Mesothelial cell of epicardium (in vitro differentiated cells): ENCODE measurements at regions not wholly inside any gene's neighbourhood (a gene's known extent, or its start where the extent isn't known, plus 50 kb on each side); places are given as distances from the start of the nearest gene placed in this dataset.

Experiments used
- DNase-seq, 2 experiments: peaks; one replicate each; pipeline ENCODE4 v3.0.0; 2021; ENCODE audit warnings: low spot score in 2 of 2; ENCODE audit not compliant: unreplicated experiment in 2 of 2
- H3K27ac Mint-ChIP-seq: 2 replicates; pipeline ENCODE4 v1.8.0; 2021; ENCODE audit warnings: mixed read lengths
- H3K27me3 Mint-ChIP-seq: 2 replicates; pipeline ENCODE4 v1.8.0; 2021; ENCODE audit warnings: low read depth, mixed read lengths
- H3K36me3 Mint-ChIP-seq: 2 replicates; pipeline ENCODE4 v1.8.0; 2021; ENCODE audit warnings: mixed read lengths
- H3K4me1 Mint-ChIP-seq: 2 replicates; pipeline ENCODE4 v1.8.0; 2021; ENCODE audit warnings: mixed read lengths
- H3K4me3 Mint-ChIP-seq: 2 replicates; pipeline ENCODE4 v1.8.0; 2021; ENCODE audit warnings: mild to moderate bottlenecking, moderate library complexity, mixed read lengths
- H3K9me3 Mint-ChIP-seq: 2 replicates; pipeline ENCODE4 v1.8.0; 2021; ENCODE audit warnings: mixed read lengths
- TF ChIP-seq, protein P1 (sequence below): fragments of 200-600 bp; sonication (generic); IDR thresholded peaks from one replicate; pipeline ENCODE4 v1.5.0; 2021; ENCODE audit warnings: antibody characterized with exemption; ENCODE audit not compliant: unreplicated experiment

DNA sequence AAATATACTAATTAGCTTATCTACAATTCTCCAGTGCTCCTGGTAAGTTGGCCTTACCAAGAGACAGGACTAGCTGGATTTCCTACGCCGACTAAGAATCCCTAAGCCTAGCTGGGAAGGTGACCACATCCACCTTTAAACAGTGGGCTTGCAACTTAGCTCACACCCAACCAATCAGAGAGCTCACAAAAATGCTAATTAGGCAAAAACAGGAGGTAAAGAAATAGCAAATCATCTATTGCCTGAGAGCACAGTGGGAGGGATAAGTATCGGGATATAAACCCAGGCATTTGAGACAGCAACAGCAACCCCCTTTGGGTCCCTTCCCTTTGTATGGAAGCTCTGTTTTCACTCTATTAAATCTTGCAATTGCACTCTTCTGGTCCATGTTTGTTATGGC, 1025.0 kb downstream of the RAB28 start:
- TF ChIP-seq, protein P1, sequence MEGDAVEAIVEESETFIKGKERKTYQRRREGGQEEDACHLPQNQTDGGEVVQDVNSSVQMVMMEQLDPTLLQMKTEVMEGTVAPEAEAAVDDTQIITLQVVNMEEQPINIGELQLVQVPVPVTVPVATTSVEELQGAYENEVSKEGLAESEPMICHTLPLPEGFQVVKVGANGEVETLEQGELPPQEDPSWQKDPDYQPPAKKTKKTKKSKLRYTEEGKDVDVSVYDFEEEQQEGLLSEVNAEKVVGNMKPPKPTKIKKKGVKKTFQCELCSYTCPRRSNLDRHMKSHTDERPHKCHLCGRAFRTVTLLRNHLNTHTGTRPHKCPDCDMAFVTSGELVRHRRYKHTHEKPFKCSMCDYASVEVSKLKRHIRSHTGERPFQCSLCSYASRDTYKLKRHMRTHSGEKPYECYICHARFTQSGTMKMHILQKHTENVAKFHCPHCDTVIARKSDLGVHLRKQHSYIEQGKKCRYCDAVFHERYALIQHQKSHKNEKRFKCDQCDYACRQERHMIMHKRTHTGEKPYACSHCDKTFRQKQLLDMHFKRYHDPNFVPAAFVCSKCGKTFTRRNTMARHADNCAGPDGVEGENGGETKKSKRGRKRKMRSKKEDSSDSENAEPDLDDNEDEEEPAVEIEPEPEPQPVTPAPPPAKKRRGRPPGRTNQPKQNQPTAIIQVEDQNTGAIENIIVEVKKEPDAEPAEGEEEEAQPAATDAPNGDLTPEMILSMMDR: no peak
- no peak overlapping the region for H3K27ac Mint-ChIP-seq
- H3K4me1 Mint-ChIP-seq: no peaks in the 10 kb centered on the region
- H3K36me3 Mint-ChIP-seq: no peaks in the 10 kb centered on the region
- H3K27me3 Mint-ChIP-seq: no peaks in the 10 kb centered on the region
- peaks cover 27% of the 10 kb centered on the region for H3K9me3 Mint-ChIP-seq
- no peak for DNase-seq
- no peak overlapping the region for H3K4me3 Mint-ChIP-seq

DNA sequence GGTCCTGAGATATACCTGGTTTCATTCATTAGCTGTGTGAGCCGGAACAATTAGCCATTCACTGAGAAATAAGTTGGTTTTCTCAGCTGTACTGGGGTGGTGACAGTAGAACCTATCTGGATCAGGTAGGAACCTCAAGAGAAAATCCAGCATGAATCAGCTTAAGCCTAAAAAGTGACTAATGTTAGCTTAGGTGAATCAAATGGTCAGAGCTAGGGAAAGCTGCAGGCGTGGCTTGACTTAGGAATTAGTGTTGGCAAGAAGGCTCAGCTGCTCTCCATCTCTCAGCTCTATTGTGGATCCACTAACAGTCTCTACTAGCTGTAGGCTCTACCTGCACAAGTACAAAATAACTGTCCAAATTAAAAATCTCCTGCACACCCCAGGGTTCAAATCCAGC, 1025.5 kb downstream of the RAB28 start:
- Mint-ChIP-seq H3K27me3 (no peaks in the 10 kb centered on the region), H3K9me3 (peaks cover 23% of the 10 kb centered on the region), H3K36me3 (no peaks in the 10 kb centered on the region), H3K27ac (no peak overlapping the region), H3K4me3 (no peak overlapping the region), H3K4me1 (no peaks in the 10 kb centered on the region)
- TF ChIP-seq, protein P1: no peak
- no peak for DNase-seq

DNA sequence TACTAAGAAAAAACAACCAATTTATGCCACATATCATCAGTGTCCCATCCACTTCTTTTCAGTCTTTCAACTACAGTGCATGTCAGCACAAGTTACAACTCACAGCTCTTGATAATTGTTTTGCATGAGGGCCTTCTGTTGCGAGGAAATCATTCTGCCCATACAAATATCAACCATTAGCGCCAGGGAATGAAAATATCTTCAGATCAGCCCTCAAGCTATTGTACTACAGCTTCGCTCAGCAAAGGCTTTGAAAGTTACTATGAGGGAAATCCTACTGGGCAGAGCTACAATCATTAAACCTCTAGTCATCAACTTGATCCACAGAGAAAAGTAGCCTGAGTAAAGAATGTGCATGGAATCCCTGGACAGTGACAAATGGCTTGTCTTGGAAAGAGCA, 1023.6 kb upstream of the HS3ST1 start:
- no peak for DNase-seq
- no peaks in the 10 kb centered on the region for H3K27me3 Mint-ChIP-seq
- TF ChIP-seq, protein P1: no peak
- peaks cover 22% of the 10 kb centered on the region for H3K9me3 Mint-ChIP-seq
- peaks cover 6% of the 10 kb centered on the region for H3K4me1 Mint-ChIP-seq
- H3K4me3 Mint-ChIP-seq: no peak overlapping the region
- H3K36me3 Mint-ChIP-seq: no peaks in the 10 kb centered on the region
- H3K27ac Mint-ChIP-seq: no peak overlapping the region

DNA sequence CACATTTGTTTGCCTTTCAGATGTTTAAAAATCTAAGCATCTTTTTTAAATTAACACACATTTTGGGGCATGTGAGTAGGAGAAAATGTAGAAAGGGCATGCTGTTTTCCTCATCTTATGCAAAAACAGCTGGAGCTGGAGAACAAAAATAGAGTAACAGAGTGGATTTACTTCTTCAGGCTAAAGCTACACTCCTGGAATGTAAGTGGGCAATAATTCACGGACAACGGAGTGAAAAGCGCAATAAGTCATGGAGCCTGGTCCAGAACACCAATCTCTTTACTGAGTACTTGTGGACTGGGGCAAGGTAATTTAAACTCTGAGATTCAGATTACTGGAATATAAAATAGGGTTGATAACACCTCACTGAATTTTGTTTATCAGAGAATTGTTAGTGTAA, 1018.8 kb upstream of the HS3ST1 start:
- Mint-ChIP-seq H3K4me1 (peaks cover 22% of the 10 kb centered on the region), H3K36me3 (no peaks in the 10 kb centered on the region), H3K4me3 (no peak overlapping the region), H3K27me3 (no peaks in the 10 kb centered on the region), H3K27ac (no peak overlapping the region), H3K9me3 (peaks cover 22% of the 10 kb centered on the region)
- no peak for DNase-seq
- TF ChIP-seq, protein P1: no peak

DNA sequence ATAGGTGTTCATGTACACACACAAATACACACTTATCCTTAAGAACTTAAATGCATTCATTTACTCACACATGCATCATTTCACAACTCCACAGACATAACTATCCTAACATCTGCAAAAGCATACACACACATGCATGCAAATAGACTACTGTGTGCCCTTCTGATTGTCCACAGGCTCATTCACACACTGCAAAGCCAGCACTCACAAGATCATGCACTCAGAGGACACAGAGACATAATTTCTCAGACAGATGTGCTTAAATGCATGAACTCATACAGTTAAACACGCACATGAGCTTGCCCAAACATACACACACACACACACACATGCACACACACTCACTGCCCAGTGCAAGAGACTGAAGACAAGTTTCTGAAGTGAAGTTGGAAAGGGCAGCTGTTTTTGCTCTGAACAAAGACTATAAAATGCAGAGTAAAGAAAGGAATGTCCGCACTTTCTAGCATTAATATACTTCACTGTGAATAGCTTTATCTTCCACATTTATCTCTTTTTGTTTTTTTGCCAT, 1018.0 kb upstream of the HS3ST1 start:
- TF ChIP-seq, protein P1: no peak
- H3K27ac Mint-ChIP-seq: no peak overlapping the region
- no peak for DNase-seq
- peaks cover 22% of the 10 kb centered on the region for H3K4me1 Mint-ChIP-seq
- H3K27me3 Mint-ChIP-seq: no peaks in the 10 kb centered on the region
- H3K9me3 Mint-ChIP-seq: peaks cover 20% of the 10 kb centered on the region
- H3K36me3 Mint-ChIP-seq: no peaks in the 10 kb centered on the region
- H3K4me3 Mint-ChIP-seq: no peak overlapping the region

DNA sequence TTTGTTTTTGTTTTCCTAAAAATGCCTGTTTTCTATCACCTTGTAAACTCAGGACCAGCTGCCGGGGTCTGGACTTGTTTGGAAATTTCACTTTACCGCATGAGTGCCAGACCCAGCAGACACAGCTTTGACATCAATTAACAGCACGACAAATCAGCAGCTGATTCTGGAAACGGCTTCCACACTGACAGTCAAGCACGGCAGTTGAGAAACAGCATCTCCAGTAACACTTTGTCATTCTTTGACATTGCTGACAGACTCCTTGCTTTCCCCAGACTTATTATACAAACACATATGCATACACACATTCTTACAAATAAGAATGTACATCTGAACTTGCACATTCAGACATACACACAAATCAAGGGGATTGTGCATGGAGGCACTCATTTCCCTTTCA, 1017.6 kb upstream of the HS3ST1 start:
- no peaks in the 10 kb centered on the region for H3K27me3 Mint-ChIP-seq
- H3K27ac Mint-ChIP-seq: no peak overlapping the region
- H3K4me3 Mint-ChIP-seq: no peak overlapping the region
- peaks cover 15% of the 10 kb centered on the region for H3K9me3 Mint-ChIP-seq
- peaks cover 22% of the 10 kb centered on the region for H3K4me1 Mint-ChIP-seq
- TF ChIP-seq, protein P1: no peak
- H3K36me3 Mint-ChIP-seq: no peaks in the 10 kb centered on the region
- DNase-seq: no peak
